ENCODE measurements at regions not wholly inside any gene's neighbourhood (a gene's known extent, or its start where the extent isn't known, plus 50 kb on each side); places are given as distances from the start of the nearest gene placed in this dataset.
"Not testable (repeated sequence)": the region's sequence is repeated elsewhere in the genome, so short reads cannot be mapped to it uniquely, and the experiment has no call there.

- Histone ChIP-seq H3K27me3 (ENCODE audit: control insufficient read depth, insufficient read depth, low read length) (no peaks in the 10 kb centered on the region), H3K9ac (ENCODE audit: low read depth, low read length) (no peak overlapping the region), H3K4me3 (ENCODE audit: low read depth, low read length) (no peak overlapping the region), H3K36me3 (ENCODE audit: control insufficient read depth, insufficient read depth, low read length) (no peaks in the 10 kb centered on the region), H3K4me1 (ENCODE audit: control insufficient read depth, insufficient read depth, low read length) (no peaks in the 10 kb centered on the region), H3K9me3 (ENCODE audit: control insufficient read depth, insufficient read depth, low read length) (no peaks in the 10 kb centered on the region)
These were observed 147.1 kb upstream of the IGFBP3 start for GRCh38 chr7:46068159-46068558.

GRCh38 chr7:46059308-46060020 is 138.4 kb upstream of the IGFBP3 start:
- no peaks in the 10 kb centered on the region for H3K36me3 ChIP-seq (ENCODE audit: control insufficient read depth, insufficient read depth, low read length)
- no peaks in the 10 kb centered on the region for H3K27me3 ChIP-seq (ENCODE audit: control insufficient read depth, insufficient read depth, low read length)
- no peaks in the 10 kb centered on the region for H3K9me3 ChIP-seq (ENCODE audit: control insufficient read depth, insufficient read depth, low read length)
- no peak overlapping the region for H3K9ac ChIP-seq (ENCODE audit: low read depth, low read length)
- no peak overlapping the region for H3K4me3 ChIP-seq (ENCODE audit: low read depth, low read length)
- no peaks in the 10 kb centered on the region for H3K4me1 ChIP-seq (ENCODE audit: control insufficient read depth, insufficient read depth, low read length)

- no peak overlapping the region for H3K9ac ChIP-seq (ENCODE audit: low read depth, low read length)
These were observed 137.2 kb upstream of the IGFBP3 start for GRCh38 chr7:46058086-46058823.

GRCh38 chr7:46054915-46055314 is 133.8 kb upstream of the IGFBP3 start:
- H3K27me3 ChIP-seq (ENCODE audit: control insufficient read depth, insufficient read depth, low read length) = no peaks in the 10 kb centered on the region
- no peak overlapping the region for H3K9ac ChIP-seq (ENCODE audit: low read depth, low read length)
- H3K9me3 ChIP-seq (ENCODE audit: control insufficient read depth, insufficient read depth, low read length) = no peaks in the 10 kb centered on the region
- no peak overlapping the region for H3K4me3 ChIP-seq (ENCODE audit: low read depth, low read length)
- no peaks in the 10 kb centered on the region for H3K4me1 ChIP-seq (ENCODE audit: control insufficient read depth, insufficient read depth, low read length)
- H3K36me3 ChIP-seq (ENCODE audit: control insufficient read depth, insufficient read depth, low read length) = no peaks in the 10 kb centered on the region

More at GRCh38 chr7:46058086-46058823, 137.2 kb upstream of the IGFBP3 start:
- Histone ChIP-seq H3K36me3 (ENCODE audit: control insufficient read depth, insufficient read depth, low read length) (no peaks in the 10 kb centered on the region), H3K4me1 (ENCODE audit: control insufficient read depth, insufficient read depth, low read length) (no peaks in the 10 kb centered on the region), H3K27me3 (ENCODE audit: control insufficient read depth, insufficient read depth, low read length) (no peaks in the 10 kb centered on the region), H3K4me3 (ENCODE audit: low read depth, low read length) (no peak overlapping the region), H3K9me3 (ENCODE audit: control insufficient read depth, insufficient read depth, low read length) (no peaks in the 10 kb centered on the region)

- no peak overlapping the region for H3K9ac ChIP-seq (ENCODE audit: low read depth, low read length)
- H3K36me3 ChIP-seq (ENCODE audit: control insufficient read depth, insufficient read depth, low read length) = no peaks in the 10 kb centered on the region
- no peak overlapping the region for H3K4me3 ChIP-seq (ENCODE audit: low read depth, low read length)
- H3K9me3 ChIP-seq (ENCODE audit: control insufficient read depth, insufficient read depth, low read length) = no peaks in the 10 kb centered on the region
- H3K27me3 ChIP-seq (ENCODE audit: control insufficient read depth, insufficient read depth, low read length) = no peaks in the 10 kb centered on the region
- H3K4me1 ChIP-seq (ENCODE audit: control insufficient read depth, insufficient read depth, low read length) = no peaks in the 10 kb centered on the region
These were observed 133.2 kb upstream of the IGFBP3 start for GRCh38 chr7:46054272-46054671.

- no peak overlapping the region for H3K4me3 ChIP-seq (ENCODE audit: low read depth, low read length)
- H3K4me1 ChIP-seq (ENCODE audit: control insufficient read depth, insufficient read depth, low read length) = no peaks in the 10 kb centered on the region
- no peaks in the 10 kb centered on the region for H3K9me3 ChIP-seq (ENCODE audit: control insufficient read depth, insufficient read depth, low read length)
- no peaks in the 10 kb centered on the region for H3K27me3 ChIP-seq (ENCODE audit: control insufficient read depth, insufficient read depth, low read length)
- H3K36me3 ChIP-seq (ENCODE audit: control insufficient read depth, insufficient read depth, low read length) = no peaks in the 10 kb centered on the region
- H3K9ac ChIP-seq (ENCODE audit: low read depth, low read length) = no peak overlapping the region
These were observed 126.5 kb upstream of the IGFBP3 start for GRCh38 chr7:46047581-46047980.

GRCh38 chr7:46043338-46043737 is 122.3 kb upstream of the IGFBP3 start:
- H3K4me3 ChIP-seq (ENCODE audit: low read depth, low read length); H3K36me3 ChIP-seq (ENCODE audit: control insufficient read depth, insufficient read depth, low read length); H3K27me3 ChIP-seq (ENCODE audit: control insufficient read depth, insufficient read depth, low read length); H3K9me3 ChIP-seq (ENCODE audit: control insufficient read depth, insufficient read depth, low read length); H3K4me1 ChIP-seq (ENCODE audit: control insufficient read depth, insufficient read depth, low read length); H3K9ac ChIP-seq (ENCODE audit: low read depth, low read length): not testable (repeated sequence)

- not testable (repeated sequence) for H3K36me3 ChIP-seq (ENCODE audit: control insufficient read depth, insufficient read depth, low read length); H3K27me3 ChIP-seq (ENCODE audit: control insufficient read depth, insufficient read depth, low read length); H3K9me3 ChIP-seq (ENCODE audit: control insufficient read depth, insufficient read depth, low read length); H3K4me3 ChIP-seq (ENCODE audit: low read depth, low read length); H3K9ac ChIP-seq (ENCODE audit: low read depth, low read length); H3K4me1 ChIP-seq (ENCODE audit: control insufficient read depth, insufficient read depth, low read length)
These were observed 118.7 kb upstream of the IGFBP3 start for GRCh38 chr7:46039813-46040212.

- Histone ChIP-seq H3K4me1 (ENCODE audit: control insufficient read depth, insufficient read depth, low read length) (no peaks in the 10 kb centered on the region), H3K9ac (ENCODE audit: low read depth, low read length) (no peak overlapping the region), H3K9me3 (ENCODE audit: control insufficient read depth, insufficient read depth, low read length) (no peaks in the 10 kb centered on the region), H3K36me3 (ENCODE audit: control insufficient read depth, insufficient read depth, low read length) (no peaks in the 10 kb centered on the region), H3K4me3 (ENCODE audit: low read depth, low read length) (no peak overlapping the region), H3K27me3 (ENCODE audit: control insufficient read depth, insufficient read depth, low read length) (no peaks in the 10 kb centered on the region)
These were observed 114.1 kb upstream of the IGFBP3 start for GRCh38 chr7:46035166-46035565.

- no peaks in the 10 kb centered on the region for H3K4me1 ChIP-seq (ENCODE audit: control insufficient read depth, insufficient read depth, low read length)
- H3K4me3 ChIP-seq (ENCODE audit: low read depth, low read length) = no peak overlapping the region
- no peaks in the 10 kb centered on the region for H3K9me3 ChIP-seq (ENCODE audit: control insufficient read depth, insufficient read depth, low read length)
- no peaks in the 10 kb centered on the region for H3K36me3 ChIP-seq (ENCODE audit: control insufficient read depth, insufficient read depth, low read length)
- H3K9ac ChIP-seq (ENCODE audit: low read depth, low read length) = no peak overlapping the region
- no peaks in the 10 kb centered on the region for H3K27me3 ChIP-seq (ENCODE audit: control insufficient read depth, insufficient read depth, low read length)
These were observed 113.1 kb upstream of the IGFBP3 start for GRCh38 chr7:46034056-46034768.

- no peaks in the 10 kb centered on the region for H3K4me1 ChIP-seq (ENCODE audit: control insufficient read depth, insufficient read depth, low read length)
- no peaks in the 10 kb centered on the region for H3K9me3 ChIP-seq (ENCODE audit: control insufficient read depth, insufficient read depth, low read length)
- no peaks in the 10 kb centered on the region for H3K36me3 ChIP-seq (ENCODE audit: control insufficient read depth, insufficient read depth, low read length)
- H3K4me3 ChIP-seq (ENCODE audit: low read depth, low read length) = no peak overlapping the region
- no peaks in the 10 kb centered on the region for H3K27me3 ChIP-seq (ENCODE audit: control insufficient read depth, insufficient read depth, low read length)
- no peak overlapping the region for H3K9ac ChIP-seq (ENCODE audit: low read depth, low read length)
These were observed 112.5 kb upstream of the IGFBP3 start for GRCh38 chr7:46033592-46033991.

- Histone ChIP-seq H3K36me3 (ENCODE audit: control insufficient read depth, insufficient read depth, low read length) (no peaks in the 10 kb centered on the region), H3K4me1 (ENCODE audit: control insufficient read depth, insufficient read depth, low read length) (no peaks in the 10 kb centered on the region), H3K9ac (ENCODE audit: low read depth, low read length) (no peak overlapping the region), H3K9me3 (ENCODE audit: control insufficient read depth, insufficient read depth, low read length) (no peaks in the 10 kb centered on the region), H3K27me3 (ENCODE audit: control insufficient read depth, insufficient read depth, low read length) (no peaks in the 10 kb centered on the region), H3K4me3 (ENCODE audit: low read depth, low read length) (no peak overlapping the region)
These were observed 111.9 kb upstream of the IGFBP3 start for GRCh38 chr7:46032942-46033341.
